Fibroblast of gingiva (primary cell): ENCODE measurements at regions not wholly inside any gene's neighbourhood (a gene's known extent, or its start where the extent isn't known, plus 50 kb on each side); places are given as distances from the start of the nearest gene placed in this dataset.

Source experiments
- DNase-seq: peaks from one replicate; pipeline ENCODE4 v3.0.0-alpha.2; 2011; ENCODE audit warnings: low read depth

DNA sequence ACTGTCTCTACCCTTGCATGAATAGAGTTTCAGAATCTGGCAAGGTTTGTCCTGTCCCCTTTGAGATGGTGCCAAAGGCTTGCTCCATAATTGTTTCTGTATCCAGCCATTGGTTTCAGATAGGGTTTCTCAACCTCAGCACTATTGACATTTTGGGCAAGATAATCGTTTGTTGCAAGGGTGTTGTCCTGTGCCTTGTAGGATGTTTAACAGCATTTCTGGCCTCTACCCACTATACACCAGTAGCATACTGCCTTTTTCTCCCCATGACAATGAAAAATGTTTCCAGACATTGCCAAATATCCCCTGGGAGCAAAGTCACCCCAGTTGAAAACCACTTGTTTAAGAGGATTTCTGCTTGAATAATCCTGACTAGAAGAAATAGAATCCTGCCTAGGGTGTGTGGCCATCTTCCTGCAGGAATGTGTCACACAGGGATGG lies 126.8 kb downstream of the CDC42EP3 start:
- peak; percentile 39 for DNase-seq

DNA sequence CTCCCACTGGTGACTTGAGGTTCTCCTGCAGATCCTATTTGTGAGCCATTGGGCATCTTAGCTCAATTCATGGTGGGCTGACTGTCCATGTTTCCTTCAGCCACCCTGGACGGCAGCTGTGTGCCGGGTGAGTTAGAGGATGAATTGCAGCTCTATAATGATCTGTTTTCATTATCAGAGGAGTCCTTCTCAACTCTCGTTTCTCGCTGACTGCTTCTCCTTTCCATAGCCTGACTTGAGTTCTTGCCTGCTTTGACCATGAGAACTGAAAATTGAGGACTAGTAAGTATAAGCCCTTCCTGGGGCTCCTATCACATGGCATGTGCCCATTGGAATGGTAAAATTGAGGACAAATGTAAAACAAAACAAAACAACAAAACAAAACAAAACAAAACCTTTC lies 121.8 kb downstream of the CDC42EP3 start:
- no peak for DNase-seq

DNA sequence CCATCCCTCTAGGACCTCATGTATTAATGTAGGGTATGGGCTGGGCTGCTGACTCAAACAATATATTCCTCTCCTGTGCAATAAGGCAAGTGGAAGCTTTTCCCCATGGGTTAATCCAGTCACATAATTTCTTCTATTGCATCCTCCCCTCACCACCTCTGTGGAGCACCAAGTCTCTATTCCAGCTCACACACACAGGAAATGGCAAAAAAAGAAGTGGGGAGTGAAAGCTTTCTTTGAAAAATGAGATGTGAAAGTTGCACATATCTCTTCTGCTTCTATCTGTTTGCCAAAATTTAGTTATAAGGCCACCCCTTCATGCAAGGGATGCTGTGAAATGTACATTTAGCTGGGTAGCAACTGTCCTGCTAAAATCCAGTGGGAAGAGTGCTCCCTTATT lies 121.3 kb downstream of the CDC42EP3 start:
- DNase-seq, result no peak

DNA sequence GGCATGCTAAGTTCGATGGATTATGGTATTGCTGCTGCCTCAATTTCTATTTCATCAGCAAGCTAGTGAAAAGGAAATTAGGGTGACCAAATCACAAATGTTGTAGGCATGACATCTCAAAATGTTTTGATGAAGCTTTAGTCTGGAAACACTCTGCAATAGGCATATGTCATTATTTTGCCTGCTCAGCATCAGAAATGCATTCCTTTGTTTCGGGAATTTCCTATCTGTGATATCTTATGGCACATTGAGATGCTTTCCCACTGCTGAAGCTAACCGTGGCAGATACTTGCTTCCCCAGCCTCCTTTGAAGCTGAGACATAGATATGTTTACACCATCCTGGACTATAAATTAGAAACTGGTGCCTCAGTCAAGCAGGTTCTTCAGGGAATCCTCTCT lies 119.7 kb downstream of the CDC42EP3 start:
- DNase-seq, result no peak

DNA sequence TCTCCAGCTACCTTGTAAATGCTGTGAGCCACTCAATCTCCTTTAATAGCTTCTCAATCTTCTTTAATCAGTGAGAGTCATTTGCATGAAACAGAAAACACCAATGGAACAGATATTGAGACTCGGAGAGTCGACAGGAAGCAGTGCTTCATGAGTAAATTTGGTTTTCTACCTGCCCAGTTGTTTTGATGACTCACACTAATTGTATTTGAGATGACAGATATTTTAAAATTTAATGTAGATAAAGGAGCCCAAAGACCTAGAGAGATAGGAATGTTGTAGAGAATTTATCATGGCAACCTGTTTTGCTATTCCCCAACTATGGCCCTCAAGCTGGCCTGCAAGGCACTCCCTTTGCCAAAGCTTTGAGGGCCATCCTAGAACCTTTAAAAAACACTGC lies 119.1 kb downstream of the CDC42EP3 start:
- no peak for DNase-seq

DNA sequence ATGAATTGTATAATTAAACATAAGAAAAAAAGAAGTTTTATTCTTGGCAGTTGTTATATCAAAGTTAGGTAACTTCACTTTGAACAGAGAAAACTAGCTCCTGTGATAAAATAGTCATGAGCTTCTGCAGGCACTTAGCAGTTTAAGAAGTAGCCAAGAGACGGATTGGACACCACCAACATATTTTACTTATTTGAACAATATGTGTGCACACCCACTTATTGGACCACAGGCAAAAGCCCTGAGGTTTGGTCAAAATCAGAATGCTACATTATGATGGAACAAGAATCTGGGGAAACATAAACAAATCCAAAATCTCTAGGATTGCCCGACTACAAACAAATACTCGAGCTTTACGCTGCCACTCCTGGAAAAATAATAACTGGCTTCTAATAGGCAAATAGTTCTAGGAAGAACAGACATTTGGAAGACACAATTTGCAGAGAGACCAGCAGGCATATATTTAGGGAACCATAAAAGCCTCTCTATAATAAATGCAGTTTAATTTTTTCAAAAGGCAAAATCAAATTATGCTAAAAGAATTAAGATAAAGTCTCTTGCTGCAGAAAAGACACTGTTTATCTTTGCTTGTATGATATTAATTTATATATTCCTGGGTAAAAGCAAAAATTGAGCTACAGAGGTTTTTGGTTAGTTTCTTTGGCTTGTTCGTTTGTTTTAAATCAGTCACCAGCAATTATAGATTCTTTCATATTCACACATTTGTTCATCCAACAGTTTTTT lies 117.9 kb downstream of the CDC42EP3 start:
- DNase-seq, result peak; percentile 27

DNA sequence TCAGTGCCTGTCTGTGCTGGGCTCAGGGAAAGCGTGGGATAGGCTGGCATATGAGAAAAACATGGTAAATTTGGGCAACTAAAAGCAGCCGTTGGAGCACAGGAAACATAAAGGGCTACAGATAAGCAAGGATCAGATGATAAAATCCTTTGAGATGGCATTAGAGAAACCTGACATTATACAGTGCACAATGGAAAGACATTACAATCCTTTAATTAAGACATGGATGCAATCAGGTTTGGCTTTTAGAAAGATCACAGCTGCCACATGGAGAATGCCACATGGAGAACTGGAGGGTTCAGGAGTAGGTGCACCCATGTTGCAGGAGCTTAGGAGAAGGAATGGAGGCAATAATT lies 117.3 kb downstream of the CDC42EP3 start:
- DNase-seq, result no peak

DNA sequence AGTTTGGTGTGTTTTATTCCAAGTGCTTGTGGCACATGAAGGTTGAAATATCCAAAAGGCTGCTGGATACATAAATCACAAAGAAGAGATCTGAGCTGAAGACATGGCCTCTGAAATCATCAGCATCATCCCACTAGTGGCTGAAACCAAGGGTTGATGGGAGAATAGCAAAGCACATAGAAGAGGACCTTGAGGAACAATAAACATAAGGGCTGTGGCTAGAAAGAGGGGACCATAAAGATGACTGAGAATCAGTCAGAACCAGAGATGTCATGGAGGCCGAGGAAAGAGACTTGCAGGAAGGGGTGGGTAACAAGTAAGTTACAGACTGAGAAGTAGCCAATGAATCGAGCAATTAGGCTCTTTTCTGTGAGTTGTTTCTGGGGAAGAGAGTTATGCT lies 116.8 kb downstream of the CDC42EP3 start:
- no peak for DNase-seq

DNA sequence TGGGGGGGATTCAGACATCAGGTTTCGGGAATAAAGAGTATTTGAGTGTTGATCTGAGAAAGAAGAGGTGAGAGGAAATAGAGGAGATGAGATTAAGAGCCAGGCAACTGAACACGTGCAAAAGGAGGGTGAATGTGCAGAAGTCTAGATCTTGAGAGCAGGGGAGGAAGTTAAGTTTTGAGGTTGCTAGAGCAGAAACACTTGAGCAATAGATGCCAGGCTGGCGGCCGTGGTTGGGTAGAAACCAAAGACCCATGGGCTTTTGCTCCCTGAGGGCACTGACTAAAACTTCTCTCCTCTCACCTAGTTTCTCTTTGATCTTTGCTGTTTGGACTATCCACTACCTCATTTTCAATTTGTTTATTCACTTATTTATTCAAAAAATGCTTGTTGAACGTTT lies 116.0 kb downstream of the CDC42EP3 start:
- no peak for DNase-seq

DNA sequence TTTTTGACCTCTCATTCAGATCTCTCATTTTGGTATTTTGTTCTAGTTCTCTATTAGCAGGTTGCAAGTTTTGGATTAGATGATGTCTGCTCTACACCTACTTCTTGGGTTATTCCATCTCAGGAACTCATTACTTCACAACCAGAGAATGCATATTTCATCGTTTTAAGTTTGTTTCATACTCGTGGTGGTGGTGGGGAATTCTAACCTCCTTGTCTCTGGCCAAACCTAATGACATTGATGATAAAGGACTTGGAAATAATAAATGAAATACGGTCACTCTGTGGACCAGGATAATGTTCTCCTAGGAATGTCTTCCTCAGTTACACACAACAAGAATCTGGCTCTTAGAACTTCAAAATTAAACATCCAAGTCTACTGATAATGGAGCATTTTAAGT lies 115.2 kb downstream of the CDC42EP3 start:
- DNase-seq, result no peak

DNA sequence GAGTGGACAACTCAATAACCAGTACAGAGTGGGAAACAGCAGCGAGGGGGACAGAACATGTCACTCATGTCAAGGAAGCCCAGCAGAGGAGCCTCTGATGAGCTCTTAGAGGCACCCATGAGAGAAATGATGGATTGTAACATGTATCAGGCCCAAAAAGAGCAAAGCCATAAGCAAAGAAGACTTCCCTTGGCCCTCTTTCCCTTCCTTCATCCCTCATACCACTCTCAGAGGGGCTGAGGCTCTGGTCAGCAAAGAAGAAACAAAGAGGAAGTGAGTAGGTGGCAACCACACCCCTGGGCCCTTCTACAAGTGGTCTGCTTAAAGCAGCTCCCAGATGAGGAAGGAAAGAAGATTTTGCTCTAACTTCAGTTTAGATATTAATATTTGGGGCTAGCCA lies 112.8 kb downstream of the CDC42EP3 start:
- DNase-seq, result no peak

DNA sequence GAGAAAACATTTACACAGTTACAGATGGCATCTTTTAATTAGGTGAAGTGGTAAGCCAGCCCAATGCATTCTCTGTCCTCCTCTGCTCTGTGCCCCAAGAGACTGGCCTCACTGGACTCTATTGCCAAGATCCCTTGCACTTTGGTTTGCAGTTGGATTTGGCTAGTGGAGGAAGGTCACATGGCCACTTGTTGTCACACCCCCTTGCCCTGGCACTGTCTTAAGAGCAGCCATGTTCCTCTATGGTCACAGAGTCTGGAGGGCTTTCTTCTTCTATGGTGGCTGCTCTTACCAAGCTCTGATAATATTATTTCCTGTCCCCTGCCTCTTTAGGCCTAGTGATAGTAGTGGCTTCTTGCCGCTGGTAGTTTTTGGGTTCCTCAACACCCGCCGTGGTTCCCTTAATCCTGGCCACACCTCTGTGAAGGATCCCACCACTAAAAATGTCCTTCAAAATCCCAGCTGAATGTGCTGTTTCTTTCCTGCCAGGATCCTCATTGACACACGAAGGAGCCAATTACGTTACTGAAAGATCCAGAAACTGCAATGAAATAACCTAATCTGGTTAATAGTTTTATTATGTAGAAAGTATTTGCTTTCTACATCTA lies 111.1 kb downstream of the CDC42EP3 start:
- DNase-seq, result no peak

DNA sequence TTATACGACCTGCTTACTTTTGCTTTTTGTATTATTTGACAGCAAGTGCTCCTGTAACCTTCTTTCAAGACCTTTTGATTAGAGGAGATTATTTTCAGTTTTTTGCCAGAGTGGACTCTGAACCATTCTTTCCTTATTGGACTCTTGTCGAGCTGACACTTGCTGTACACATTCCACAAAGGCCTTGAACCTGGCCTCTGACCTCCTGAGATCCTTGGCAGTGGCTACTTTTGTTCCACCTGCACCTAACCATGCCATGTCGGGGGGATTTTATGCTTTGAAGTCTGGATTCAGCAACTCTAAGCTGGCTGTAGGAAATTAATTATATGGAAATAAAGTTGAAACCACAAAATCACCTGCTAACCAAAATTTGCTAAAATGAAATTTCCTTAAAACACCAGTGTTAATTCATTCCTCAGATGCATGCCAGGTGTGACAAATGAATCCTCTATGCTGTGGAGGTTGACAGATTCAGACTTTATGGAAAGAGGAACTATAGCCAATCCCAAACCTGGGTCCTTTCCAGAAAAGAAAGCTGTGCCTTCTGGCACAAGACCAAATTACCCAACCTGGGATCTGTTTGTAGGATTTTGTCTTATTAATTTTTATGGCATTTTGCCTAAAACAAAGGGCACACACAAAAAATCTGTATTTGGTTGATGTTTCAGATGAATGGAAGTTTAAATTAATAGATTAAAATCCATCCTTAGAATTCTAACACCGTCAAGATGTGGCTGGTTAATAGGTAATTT lies 110.4 kb downstream of the CDC42EP3 start:
- DNase-seq, result no peak

DNA sequence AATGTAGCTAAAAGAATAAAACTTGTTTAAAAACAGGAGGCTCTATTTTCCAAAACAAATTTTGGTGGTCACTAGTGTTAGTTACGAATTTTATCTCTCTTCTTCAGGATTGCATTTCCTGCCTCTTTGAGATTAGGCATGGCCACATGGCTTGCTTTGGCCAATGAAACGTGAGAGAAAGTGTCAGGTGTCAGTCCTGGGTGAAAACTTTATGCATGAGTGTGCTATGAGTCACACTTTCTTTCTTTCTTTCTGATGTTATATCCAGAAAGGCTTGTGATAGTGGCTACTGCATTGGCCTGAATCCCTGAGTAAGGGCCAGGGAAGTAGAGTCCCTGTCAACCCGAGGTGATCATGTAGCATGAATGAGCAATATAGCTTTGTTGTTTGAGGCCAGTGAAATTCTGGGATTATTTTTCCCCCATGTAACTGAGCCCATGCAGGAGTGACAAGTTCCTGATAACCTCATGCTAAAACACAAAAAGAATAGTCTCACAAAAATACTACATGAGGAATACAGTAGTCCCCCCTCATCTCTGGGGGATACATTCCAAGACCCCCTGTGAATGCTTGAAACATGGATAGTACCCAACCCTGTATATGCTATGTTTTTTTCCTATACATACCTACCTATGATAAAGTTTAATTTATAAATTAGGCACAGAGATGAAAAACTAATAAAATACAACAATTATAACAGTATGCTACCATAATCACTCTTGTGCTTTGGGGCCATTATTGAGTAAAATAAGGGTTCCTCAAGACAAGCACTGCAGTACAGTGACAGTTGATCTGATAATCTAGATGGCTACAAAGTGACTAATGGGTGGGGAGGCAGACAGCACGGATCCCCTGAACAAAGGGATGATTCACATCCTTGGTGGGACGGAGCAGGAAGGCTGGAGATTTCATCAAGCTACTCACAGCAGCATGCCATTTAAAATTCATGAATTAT lies 109.5 kb downstream of the CDC42EP3 start:
- peak; percentile 42 for DNase-seq

DNA sequence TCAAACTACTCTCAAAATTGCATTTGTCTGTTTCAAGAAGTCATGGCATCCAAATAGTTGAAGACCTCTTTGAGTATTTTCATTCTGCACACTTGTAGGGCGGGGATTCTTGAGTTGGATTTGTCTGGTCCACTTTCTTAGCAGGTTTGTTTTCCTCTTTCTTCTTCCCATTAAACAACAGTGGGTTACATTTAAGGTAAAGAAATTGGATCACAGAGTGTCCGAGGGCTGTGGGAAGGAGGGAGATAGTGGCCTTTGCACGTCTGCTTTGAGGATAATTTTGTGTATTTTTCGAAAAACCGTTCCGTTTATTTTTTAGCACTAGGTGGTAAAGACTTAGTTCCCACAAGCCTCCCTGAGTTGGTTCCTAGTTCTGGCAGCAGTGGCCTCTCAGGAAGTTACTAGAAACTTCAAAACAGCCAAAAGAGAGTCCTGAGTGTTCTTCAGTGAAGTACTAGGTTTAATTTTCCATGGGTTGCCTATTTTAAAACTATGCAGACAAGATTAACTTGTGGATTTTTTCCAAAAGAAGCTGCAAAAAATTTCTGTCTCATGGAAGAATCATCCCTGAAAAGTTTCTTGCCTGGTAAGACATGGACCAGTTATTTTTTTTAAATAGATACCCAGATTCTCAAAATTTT lies 107.9 kb downstream of the CDC42EP3 start:
- no peak for DNase-seq

DNA sequence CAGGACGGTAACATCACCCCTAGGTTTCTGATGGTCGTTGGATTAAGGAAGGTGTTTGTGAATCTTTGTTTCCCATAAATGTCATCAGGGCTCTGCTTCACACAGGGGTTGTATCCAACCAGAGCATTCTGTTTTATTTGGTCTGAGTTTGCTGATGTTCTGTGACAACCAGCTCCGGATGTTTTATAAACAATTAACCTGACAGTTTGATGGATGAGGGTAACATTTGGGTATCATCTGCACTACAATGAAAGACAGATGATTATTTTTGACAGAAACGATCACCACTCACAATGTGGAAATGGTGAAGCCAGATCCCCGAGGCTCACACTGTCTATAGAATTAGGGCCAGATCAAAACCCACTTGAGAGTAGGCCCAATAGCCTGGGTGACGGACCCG lies 107.1 kb downstream of the CDC42EP3 start:
- no peak for DNase-seq

DNA sequence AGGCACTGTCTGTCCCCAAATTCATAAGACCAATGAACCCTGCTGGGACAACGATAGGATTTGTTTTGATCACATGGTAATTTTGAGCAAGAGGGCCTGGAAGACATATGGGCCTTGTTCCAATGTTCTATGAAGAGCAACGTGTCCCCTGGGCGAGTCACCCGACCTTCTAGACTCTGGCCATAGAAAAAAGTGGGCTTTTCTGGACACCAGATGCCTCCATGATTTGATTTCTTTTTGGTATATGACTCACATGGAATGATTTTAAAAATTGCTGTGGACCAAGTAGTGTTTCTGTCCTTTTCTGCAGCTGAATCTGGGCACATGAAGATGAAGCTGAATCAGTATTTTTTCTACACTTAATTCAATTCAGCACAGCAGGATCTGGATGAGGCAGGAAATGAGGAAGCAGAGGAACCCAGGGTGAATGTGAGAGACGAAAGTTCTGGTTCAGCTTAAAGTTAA lies 104.9 kb downstream of the CDC42EP3 start:
- peak; percentile 82 for DNase-seq

DNA sequence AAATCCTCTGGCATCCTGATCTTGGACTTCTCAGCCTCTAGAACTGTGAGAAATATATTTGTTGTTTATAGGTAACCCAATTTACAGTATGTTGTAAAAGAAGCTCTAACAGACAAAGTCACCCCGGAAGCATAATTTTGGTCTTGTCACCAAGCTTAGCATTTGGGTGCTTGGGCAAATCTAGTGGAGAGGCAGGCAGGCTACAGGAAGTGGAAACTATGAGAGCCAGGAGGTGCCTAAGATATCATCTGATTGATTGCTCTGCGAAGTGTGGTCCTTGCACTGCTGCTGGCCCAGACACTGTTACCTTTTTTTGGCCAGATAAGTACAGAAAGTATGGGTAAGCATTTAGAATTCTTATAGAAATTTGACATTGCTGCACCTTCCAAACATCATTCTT lies 102.9 kb downstream of the CDC42EP3 start:
- DNase-seq, result no peak

DNA sequence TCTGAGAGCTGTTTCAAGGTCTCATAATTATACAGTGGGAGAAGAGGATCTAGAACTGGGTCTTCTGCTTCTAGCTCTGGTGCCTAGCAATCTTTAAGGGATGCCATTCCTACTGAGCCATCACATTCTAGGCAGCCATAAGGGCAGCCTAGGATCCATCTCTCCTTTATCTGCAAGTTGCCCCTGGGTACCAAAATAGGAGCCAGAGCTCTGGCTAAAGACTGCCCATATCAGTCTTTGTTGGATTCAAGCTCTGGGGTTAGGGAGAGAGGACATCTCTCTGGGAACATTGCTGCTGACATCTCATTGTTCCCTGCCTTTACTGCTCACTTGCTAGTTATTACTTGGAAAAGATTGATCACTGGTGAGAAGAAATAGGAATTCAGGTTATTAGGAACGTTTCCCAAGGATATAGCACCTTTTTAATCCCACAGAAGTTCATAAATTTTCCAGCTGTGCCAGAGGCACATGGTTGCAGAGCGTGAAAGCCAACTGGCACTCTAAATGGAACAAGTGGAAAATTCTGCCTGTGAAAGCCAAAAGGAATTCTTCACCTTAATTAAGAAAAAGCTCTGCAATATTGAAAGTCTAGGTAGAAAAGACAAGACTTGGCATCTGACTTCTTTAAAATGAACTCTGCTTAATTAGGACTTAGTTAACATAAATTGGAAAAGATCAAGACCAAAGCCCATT lies 102.2 kb downstream of the CDC42EP3 start:
- no peak for DNase-seq

DNA sequence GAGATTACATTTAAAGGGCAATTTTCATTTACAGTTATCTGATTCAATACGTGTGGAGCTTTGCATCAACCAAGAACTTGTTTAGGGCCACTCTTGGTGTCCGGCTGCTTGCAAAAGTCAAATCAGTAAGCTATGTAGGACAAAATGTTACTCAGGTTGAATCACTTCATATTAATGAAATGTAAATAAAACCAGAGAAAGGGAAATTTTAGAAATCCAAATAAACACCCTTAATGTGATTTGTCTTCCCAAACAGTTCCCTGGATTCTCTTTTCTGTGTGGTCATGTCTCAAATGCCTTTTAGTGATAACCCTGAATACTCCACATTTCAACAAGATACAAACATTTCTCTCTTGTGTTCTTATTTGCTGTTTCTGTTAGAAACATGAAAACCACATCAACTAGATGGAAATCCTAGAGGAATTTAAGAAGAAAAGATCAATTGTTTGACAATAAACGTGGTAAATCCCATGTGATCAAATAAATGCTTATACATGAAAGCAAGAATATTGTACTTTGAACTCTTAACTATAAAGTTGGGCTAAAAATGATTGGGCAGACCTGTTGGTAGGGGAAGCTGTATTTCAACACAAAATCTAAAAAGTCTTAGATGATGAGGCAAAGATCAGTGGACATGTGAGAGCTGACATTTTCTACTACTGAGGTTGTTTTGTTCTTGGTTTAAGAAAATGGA lies 101.3 kb downstream of the CDC42EP3 start:
- DNase-seq, result peak; percentile 53
